ENCODE measurements at regions not wholly inside any gene's neighbourhood (a gene's known extent, or its start where the extent isn't known, plus 50 kb on each side); places are given as distances from the start of the nearest gene placed in this dataset.
"Not testable (repeated sequence)": the region's sequence is repeated elsewhere in the genome, so short reads cannot be mapped to it uniquely, and the experiment has no call there.

- no peak for DNase-seq
Observed at GRCh38 chr3:106839576-106840280, 537.5 kb upstream of the CCDC54 start.

GRCh38 chr3:106840319-106840718, 536.9 kb upstream of the CCDC54 start:
- DNase-seq, result no peak

- no peak for DNase-seq
Observed at GRCh38 chr3:106842151-106842550, 535.1 kb upstream of the CCDC54 start.

GRCh38 chr3:106844638-106845037, 532.6 kb upstream of the CCDC54 start:
- DNase-seq, result no peak

GRCh38 chr3:106848099-106848498, 529.1 kb upstream of the CCDC54 start:
- no peak for DNase-seq

GRCh38 chr3:106850437-106850836, 526.8 kb upstream of the CCDC54 start:
- no peak for DNase-seq

- DNase-seq, result not testable (repeated sequence)
Observed at GRCh38 chr3:106858321-106858720, 518.9 kb upstream of the CCDC54 start.

- no peak for DNase-seq
Observed at GRCh38 chr3:106860182-106860581, 517.1 kb upstream of the CCDC54 start.

GRCh38 chr3:106862067-106862466, 515.2 kb upstream of the CCDC54 start:
- no peak for DNase-seq

- DNase-seq, result no peak
Observed at GRCh38 chr3:106877627-106878026, 499.6 kb upstream of the CCDC54 start.

GRCh38 chr3:106880206-106880605, 497.0 kb upstream of the CCDC54 start:
- no peak for DNase-seq

GRCh38 chr3:106881186-106881585, 496.1 kb upstream of the CCDC54 start:
- no peak for DNase-seq

- no peak for DNase-seq
Observed at GRCh38 chr3:106882297-106882696, 494.9 kb upstream of the CCDC54 start.

- no peak for DNase-seq
Observed at GRCh38 chr3:106906074-106906473, 471.2 kb upstream of the CCDC54 start.

- DNase-seq, result no peak
Observed at GRCh38 chr3:106908181-106908938, 468.9 kb upstream of the CCDC54 start.

- DNase-seq, result no peak
Observed at GRCh38 chr3:106913111-106913698, 464.0 kb upstream of the CCDC54 start.

GRCh38 chr3:106913966-106914365, 463.3 kb upstream of the CCDC54 start:
- no peak for DNase-seq

- DNase-seq, result no peak
Observed at GRCh38 chr3:106920609-106921008, 456.6 kb upstream of the CCDC54 start.

GRCh38 chr3:106929081-106929480, 448.2 kb upstream of the CCDC54 start:
- DNase-seq, result no peak

GRCh38 chr3:106930086-106930485, 447.2 kb upstream of the CCDC54 start:
- DNase-seq, result no peak

- DNase-seq, result no peak
Observed at GRCh38 chr3:106931904-106932303, 445.3 kb upstream of the CCDC54 start.

GRCh38 chr3:106936337-106936736, 440.9 kb upstream of the CCDC54 start:
- DNase-seq, result no peak

- DNase-seq, result no peak
Observed at GRCh38 chr3:106942051-106942450, 435.2 kb upstream of the CCDC54 start.

- DNase-seq, result no peak
Observed at GRCh38 chr3:106943071-106943470, 434.2 kb upstream of the CCDC54 start.
